ENCODE measurements at regions not wholly inside any gene's neighbourhood (a gene's known extent, or its start where the extent isn't known, plus 50 kb on each side); places are given as distances from the start of the nearest gene placed in this dataset.

DNA sequence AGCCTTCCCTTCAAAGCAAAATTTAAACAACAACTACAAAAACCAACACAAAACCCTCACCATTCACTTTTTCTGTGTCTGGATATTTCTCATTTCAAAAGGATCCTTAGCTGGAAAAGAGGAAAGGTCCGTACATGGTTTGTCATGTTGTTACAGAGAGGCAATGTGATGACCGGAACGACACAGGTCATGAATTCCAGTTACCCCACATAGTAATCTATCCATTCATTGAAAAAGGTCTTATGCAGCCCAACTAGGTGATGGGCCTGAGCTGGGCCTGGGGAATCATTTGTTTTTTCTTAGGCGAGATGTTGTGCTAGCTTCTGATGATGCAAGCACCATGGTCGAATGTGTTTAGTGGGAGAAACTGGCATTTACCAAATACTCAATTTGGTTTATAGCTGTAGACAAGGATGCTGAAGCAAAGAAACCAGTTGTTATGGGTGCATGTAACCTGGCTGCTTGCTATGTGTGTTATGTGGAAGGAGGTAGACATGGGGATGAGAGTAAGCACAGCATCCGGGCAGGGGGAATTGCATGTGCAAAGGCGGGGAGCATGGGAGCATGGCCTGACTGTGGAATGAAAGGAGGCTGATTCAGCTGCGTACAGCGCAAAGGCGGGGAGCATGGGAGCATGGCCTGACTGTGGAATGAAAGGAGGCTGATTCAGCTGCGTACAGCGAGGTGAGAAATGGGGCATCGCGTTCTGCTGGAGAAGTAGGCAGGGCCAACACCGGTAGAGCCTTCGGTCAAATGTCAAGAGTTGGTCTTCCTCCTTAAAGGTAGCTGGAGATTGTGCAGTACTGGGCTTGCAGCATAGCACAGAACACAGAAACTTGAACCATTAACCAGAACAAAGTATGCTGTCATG is 269.7 kb upstream of the MAF start:
- no peak overlapping the region for H3K27ac ChIP-seq (ENCODE audit: insufficient read depth, low read depth, low read length, poor library complexity, severe bottlenecking)
- H3K27me3 ChIP-seq (ENCODE audit: control insufficient read depth, insufficient read depth, low read length, poor library complexity, severe bottlenecking) = no peaks in the 10 kb centered on the region
- no peak overlapping the region for H3K4me3 ChIP-seq (ENCODE audit: insufficient read depth, low read depth, low read length)
- 95 to 97% methylated on average over 16 of the region's 16 CpGs for WGBS, 2 experiments
- no peaks in the 10 kb centered on the region for H3K4me1 ChIP-seq (ENCODE audit: control insufficient read depth, insufficient read depth, low read length)
- H3K36me3 ChIP-seq (ENCODE audit: control insufficient read depth, insufficient read depth, low read length) = no peaks in the 10 kb centered on the region
- no peaks in the 10 kb centered on the region for H3K9me3 ChIP-seq (ENCODE audit: control insufficient read depth, low read length)

DNA sequence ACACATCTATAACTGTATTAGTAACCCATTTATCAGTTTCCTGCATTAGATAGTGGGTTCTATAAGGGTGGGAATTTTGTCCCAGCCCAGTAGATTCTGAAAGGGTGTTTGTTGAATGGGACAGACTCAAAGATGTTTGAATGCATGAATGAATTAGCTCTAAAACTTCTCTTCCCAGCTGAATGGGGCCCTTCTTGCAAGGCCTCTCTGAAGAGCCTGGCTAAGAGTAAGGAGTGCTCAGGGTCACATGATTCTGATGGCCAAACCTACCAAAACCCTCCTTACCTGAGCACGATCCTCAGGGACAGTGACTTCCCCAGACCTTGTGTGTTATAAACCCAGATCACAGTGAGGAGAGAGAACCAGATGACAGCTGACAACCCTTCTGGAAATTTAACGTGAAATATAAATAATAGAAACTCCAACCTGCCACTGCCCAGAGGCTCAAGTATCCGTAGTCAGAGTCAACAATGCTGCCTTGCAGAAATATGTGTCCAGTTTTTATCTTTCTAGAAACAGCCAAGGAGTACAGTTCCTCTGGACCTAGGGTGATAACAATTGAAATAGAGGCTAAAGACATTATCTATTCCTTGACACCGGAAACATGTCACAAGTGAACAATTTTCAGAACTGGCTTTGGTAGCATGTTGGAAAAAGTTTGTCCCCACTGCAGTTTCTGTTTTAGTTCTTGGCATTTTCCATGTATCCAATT is 268.9 kb upstream of the MAF start:
- H3K9me3 ChIP-seq (ENCODE audit: control insufficient read depth, low read length) = no peaks in the 10 kb centered on the region
- no peak overlapping the region for H3K4me3 ChIP-seq (ENCODE audit: insufficient read depth, low read depth, low read length)
- 94 to 96% methylated on average over 4 of the region's 4 CpGs for WGBS, 2 experiments
- no peaks in the 10 kb centered on the region for H3K4me1 ChIP-seq (ENCODE audit: control insufficient read depth, insufficient read depth, low read length)
- no peaks in the 10 kb centered on the region for H3K27me3 ChIP-seq (ENCODE audit: control insufficient read depth, insufficient read depth, low read length, poor library complexity, severe bottlenecking)
- no peak overlapping the region for H3K27ac ChIP-seq (ENCODE audit: insufficient read depth, low read depth, low read length, poor library complexity, severe bottlenecking)
- no peaks in the 10 kb centered on the region for H3K36me3 ChIP-seq (ENCODE audit: control insufficient read depth, insufficient read depth, low read length)

DNA sequence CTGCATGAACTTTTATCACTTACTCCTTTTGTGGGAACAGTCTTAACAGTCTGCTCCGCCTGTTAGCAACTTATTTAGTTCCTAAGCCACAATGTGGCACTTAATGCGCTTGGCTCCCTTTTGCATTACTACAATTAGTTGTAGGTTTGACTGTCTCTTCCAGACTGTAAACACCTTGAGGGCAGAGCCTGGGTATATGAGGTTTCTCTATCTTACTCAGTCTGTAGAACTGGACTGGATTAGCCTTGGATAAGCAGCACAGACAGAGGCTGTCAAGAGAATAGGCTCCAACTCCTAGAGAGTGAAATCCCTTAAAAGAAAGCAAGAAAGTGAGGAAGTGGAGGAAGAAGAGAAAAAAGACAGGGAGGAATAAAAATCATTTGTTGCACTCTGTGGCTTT is 268.3 kb upstream of the MAF start:
- 94 to 100% methylated on average over 2 of the region's 2 CpGs for WGBS, 2 experiments
- Histone ChIP-seq H3K4me3 (ENCODE audit: insufficient read depth, low read depth, low read length) (no peak overlapping the region), H3K4me1 (ENCODE audit: control insufficient read depth, insufficient read depth, low read length) (no peaks in the 10 kb centered on the region)

GRCh38 chr16:79867425-79867997 is 267.0 kb upstream of the MAF start:
- Histone ChIP-seq H3K4me3 (ENCODE audit: insufficient read depth, low read depth, low read length) (no peak overlapping the region), H3K27me3 (ENCODE audit: control insufficient read depth, insufficient read depth, low read length, poor library complexity, severe bottlenecking) (no peaks in the 10 kb centered on the region), H3K36me3 (ENCODE audit: control insufficient read depth, insufficient read depth, low read length) (no peaks in the 10 kb centered on the region), H3K9me3 (ENCODE audit: control insufficient read depth, low read length) (no peaks in the 10 kb centered on the region), H3K27ac (ENCODE audit: insufficient read depth, low read depth, low read length, poor library complexity, severe bottlenecking) (no peak overlapping the region), H3K4me1 (ENCODE audit: control insufficient read depth, insufficient read depth, low read length) (no peaks in the 10 kb centered on the region)
- WGBS, 2 experiments = 96 to 99% methylated on average over 4 of the region's 4 CpGs

More for the DNA sequence above, 268.3 kb upstream of the MAF start:
- Histone ChIP-seq H3K9me3 (ENCODE audit: control insufficient read depth, low read length) (no peaks in the 10 kb centered on the region), H3K36me3 (ENCODE audit: control insufficient read depth, insufficient read depth, low read length) (no peaks in the 10 kb centered on the region), H3K27ac (ENCODE audit: insufficient read depth, low read depth, low read length, poor library complexity, severe bottlenecking) (no peak overlapping the region), H3K27me3 (ENCODE audit: control insufficient read depth, insufficient read depth, low read length, poor library complexity, severe bottlenecking) (no peaks in the 10 kb centered on the region)

DNA sequence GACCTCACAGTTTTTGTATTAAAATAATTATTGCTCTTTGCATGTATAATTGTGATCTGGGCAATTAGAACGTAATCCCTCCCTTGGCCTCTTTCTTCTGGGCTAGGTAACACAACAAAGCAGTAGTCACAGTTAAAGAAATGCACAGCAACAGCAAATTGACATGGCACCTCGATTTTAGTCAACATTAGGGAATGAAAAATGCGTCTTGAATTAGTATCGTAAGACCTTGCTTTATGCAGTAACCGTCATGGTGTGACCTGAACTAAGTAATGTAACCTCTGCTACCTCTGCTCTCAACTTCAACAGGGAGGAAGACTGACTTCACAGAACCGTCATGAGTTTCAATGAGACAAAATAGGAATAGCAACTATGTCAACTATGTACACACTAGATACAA is 265.4 kb upstream of the MAF start:
- Histone ChIP-seq H3K27ac (ENCODE audit: insufficient read depth, low read depth, low read length, poor library complexity, severe bottlenecking) (no peak overlapping the region), H3K27me3 (ENCODE audit: control insufficient read depth, insufficient read depth, low read length, poor library complexity, severe bottlenecking) (no peaks in the 10 kb centered on the region), H3K4me3 (ENCODE audit: insufficient read depth, low read depth, low read length) (no peak overlapping the region), H3K36me3 (ENCODE audit: control insufficient read depth, insufficient read depth, low read length) (no peaks in the 10 kb centered on the region), H3K9me3 (ENCODE audit: control insufficient read depth, low read length) (no peaks in the 10 kb centered on the region), H3K4me1 (ENCODE audit: control insufficient read depth, insufficient read depth, low read length) (no peaks in the 10 kb centered on the region)
- 92 to 94% methylated on average over 6 of the region's 6 CpGs for WGBS, 2 experiments

DNA sequence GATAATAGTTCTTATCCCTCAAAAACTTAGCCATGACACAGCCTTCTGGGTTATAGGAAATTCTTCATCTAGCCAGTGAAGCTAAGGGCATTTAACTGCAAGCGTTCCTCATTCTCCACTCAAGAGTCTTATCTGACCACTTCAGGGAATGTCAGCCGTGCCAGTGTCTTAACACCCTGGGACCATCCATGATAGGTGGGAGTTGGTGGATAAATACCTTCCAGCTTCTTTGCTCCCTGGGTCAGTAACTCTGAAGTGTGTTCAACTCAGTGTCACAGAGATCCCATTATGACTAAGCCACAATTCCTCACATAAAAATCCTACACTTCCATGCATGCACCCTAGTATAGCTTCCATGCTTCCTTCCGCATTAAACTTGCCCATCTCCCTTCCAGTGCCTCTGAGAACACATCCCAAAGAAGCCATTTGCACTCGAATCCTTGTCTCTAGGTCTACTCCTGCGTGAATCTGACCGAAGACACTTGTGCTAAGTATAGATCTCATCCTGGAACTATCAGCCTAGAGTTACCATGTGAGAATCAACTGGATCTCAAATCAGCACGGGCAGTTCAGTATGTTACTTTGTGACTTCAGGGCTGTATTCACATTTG is 264.3 kb upstream of the MAF start:
- Histone ChIP-seq H3K4me1 (ENCODE audit: control insufficient read depth, insufficient read depth, low read length) (no peaks in the 10 kb centered on the region), H3K9me3 (ENCODE audit: control insufficient read depth, low read length) (no peaks in the 10 kb centered on the region), H3K36me3 (ENCODE audit: control insufficient read depth, insufficient read depth, low read length) (no peaks in the 10 kb centered on the region), H3K27ac (ENCODE audit: insufficient read depth, low read depth, low read length, poor library complexity, severe bottlenecking) (no peak overlapping the region), H3K4me3 (ENCODE audit: insufficient read depth, low read depth, low read length) (no peak overlapping the region), H3K27me3 (ENCODE audit: control insufficient read depth, insufficient read depth, low read length, poor library complexity, severe bottlenecking) (no peaks in the 10 kb centered on the region)
- WGBS, 2 experiments = 93% methylated on average over 7 of the region's 7 CpGs

DNA sequence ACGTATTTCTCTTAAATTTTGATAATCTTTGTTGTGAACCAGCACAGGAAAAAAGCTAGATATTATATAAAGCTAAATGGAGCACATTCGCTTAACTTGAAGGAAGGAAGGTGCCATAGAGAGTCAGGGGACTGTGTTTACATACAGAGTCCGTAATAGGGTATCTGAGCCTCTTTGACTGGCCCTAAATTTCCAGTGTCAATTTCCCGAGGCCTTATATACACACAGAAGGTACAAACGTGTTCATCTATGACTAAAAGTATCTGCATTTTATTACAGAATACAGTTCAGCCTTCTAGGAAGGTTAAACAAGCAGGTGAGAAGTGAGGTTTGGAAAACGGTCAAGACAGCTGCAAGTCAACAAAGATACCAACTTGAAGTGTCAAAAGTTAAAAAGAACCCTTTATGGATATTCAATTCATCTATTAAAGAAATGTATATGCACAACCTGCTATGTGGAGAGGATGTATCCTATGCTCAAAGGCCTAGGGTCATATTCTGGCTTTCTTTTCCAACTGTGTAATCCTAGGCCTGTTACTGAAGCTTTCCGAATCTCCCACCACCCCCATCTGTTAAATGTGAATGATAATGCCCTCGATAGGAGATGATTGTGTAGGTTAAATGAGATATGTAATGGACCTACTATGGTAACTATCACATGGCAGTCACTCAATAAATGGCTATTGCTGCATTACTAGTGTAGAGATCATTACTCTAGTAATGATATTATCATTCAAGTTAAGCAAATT is 263.7 kb upstream of the MAF start:
- Histone ChIP-seq H3K4me1 (ENCODE audit: control insufficient read depth, insufficient read depth, low read length) (no peaks in the 10 kb centered on the region), H3K36me3 (ENCODE audit: control insufficient read depth, insufficient read depth, low read length) (no peaks in the 10 kb centered on the region), H3K27me3 (ENCODE audit: control insufficient read depth, insufficient read depth, low read length, poor library complexity, severe bottlenecking) (no peaks in the 10 kb centered on the region), H3K27ac (ENCODE audit: insufficient read depth, low read depth, low read length, poor library complexity, severe bottlenecking) (no peak overlapping the region), H3K4me3 (ENCODE audit: insufficient read depth, low read depth, low read length) (no peak overlapping the region), H3K9me3 (ENCODE audit: control insufficient read depth, low read length) (no peaks in the 10 kb centered on the region)
- 90% methylated on average over 5 to 8 of the region's 8 CpGs for WGBS, 2 experiments

DNA sequence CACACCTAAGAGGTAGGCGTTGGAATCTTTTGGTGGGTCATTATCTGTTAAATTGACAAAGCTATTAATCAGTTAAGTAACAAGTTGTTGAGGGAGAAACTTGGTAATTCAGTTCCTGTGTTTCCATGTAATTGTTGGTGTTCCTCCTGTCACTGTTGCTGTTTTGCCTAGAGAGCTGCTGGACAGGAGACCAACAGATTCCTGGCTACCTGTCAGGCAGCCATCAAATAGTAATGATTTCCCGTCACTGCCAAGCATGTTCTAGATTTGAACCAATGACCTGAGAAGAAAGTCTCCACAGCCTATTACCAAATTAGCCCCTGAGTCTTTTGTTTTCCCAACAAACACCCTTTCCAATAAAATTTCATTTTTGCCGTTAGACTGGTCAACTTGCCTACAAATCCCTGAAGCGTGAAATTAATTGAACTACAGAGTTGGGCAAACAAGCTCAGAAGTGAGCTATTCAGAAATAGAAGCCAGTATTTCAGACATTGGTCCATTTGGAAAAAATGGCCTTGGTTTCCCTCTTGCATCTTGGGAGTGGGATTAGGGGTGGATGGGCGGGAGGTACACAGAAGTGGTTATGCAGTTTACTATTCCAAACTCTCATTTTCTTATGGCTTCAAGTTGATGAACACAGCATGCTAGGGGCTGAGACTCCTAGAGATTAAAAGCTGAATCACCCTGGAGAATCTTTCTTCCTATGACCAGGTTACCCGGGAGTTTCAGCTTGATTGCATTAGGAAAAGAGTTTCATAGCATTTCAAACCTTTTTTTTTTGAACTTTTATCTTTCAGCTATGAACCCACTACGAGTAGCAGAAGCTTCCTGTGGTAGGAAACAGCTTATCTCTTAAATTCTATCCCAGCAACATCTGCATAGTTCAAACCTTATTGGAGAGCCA is 262.8 kb upstream of the MAF start:
- Histone ChIP-seq H3K9me3 (ENCODE audit: control insufficient read depth, low read length) (no peaks in the 10 kb centered on the region), H3K27me3 (ENCODE audit: control insufficient read depth, insufficient read depth, low read length, poor library complexity, severe bottlenecking) (no peaks in the 10 kb centered on the region), H3K4me3 (ENCODE audit: insufficient read depth, low read depth, low read length) (no peak overlapping the region), H3K27ac (ENCODE audit: insufficient read depth, low read depth, low read length, poor library complexity, severe bottlenecking) (no peak overlapping the region), H3K36me3 (ENCODE audit: control insufficient read depth, insufficient read depth, low read length) (no peaks in the 10 kb centered on the region), H3K4me1 (ENCODE audit: control insufficient read depth, insufficient read depth, low read length) (no peaks in the 10 kb centered on the region)
- 88 to 96% methylated on average over 7 of the region's 7 CpGs for WGBS, 2 experiments

DNA sequence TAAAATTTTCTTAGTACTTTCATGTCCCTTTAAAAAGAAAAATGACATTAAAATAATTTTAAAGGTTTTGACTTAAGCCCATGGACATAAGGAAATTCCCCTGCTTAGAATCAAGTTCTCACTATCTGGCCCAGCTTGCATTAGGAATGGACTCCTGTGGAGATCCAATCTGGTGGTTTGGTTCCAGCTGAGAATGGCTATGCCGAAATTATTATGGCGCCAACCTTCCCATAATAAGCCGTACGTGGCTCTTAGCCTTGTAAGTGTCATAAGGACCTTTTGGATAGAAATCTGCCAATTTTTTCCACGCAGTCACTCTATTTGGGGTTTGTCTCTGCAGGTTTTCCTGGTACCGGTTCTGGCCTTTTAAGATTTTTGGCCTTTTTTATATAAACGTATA is 262.1 kb upstream of the MAF start:
- no peak overlapping the region for H3K27ac ChIP-seq (ENCODE audit: insufficient read depth, low read depth, low read length, poor library complexity, severe bottlenecking)
- no peaks in the 10 kb centered on the region for H3K36me3 ChIP-seq (ENCODE audit: control insufficient read depth, insufficient read depth, low read length)
- no peak overlapping the region for H3K4me3 ChIP-seq (ENCODE audit: insufficient read depth, low read depth, low read length)
- H3K27me3 ChIP-seq (ENCODE audit: control insufficient read depth, insufficient read depth, low read length, poor library complexity, severe bottlenecking) = no peaks in the 10 kb centered on the region
- H3K4me1 ChIP-seq (ENCODE audit: control insufficient read depth, insufficient read depth, low read length) = no peaks in the 10 kb centered on the region
- WGBS, 2 experiments = 96 to 97% methylated on average over 7 of the region's 7 CpGs
- H3K9me3 ChIP-seq (ENCODE audit: control insufficient read depth, low read length) = no peaks in the 10 kb centered on the region
